ENCODE measurements at regions not wholly inside any gene's neighbourhood (a gene's known extent, or its start where the extent isn't known, plus 50 kb on each side); places are given as distances from the start of the nearest gene placed in this dataset.

DNA sequence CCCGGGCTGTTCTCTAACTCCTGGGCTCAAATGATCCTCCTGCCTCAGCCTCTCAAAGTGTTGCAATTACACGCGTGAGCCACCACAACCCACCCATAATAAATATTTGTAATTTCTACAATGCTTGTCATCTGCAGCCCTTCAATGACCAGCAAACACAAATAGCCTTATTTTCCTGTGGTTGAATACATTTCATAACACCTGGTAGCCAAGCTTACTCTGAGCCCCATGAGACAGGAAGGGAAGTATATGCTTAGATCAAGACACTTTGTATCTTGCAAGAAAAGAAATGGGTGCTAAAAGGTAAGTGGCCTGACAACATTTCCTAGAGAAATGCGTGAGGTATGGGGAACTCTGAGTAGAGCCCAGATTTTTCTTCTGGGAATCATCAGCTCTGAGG, 56.9 kb upstream of the PDGFRA start:
- H3K4me1 ChIP-seq (ENCODE audit: insufficient read depth, low read length): peaks cover 5% of the 10 kb centered on the region
- H4K20me1 ChIP-seq (ENCODE audit: insufficient read depth, low read length): no peaks in the 10 kb centered on the region
- no peak for DNase-seq (ENCODE audit: insufficient read length, low spot score, missing footprints)
- no peak overlapping the region for H3K27ac ChIP-seq (ENCODE audit: low read depth, low read length)
- no peak overlapping the region for H3K4me2 ChIP-seq (ENCODE audit: insufficient read depth, low read length)
- H3K9me3 ChIP-seq (ENCODE audit: low read depth, low read length): no peaks in the 10 kb centered on the region
- no peaks in the 10 kb centered on the region for H3K27me3 ChIP-seq (ENCODE audit: insufficient read depth, low read length)
- H3K36me3 ChIP-seq (ENCODE audit: insufficient read depth, low read length): no peaks in the 10 kb centered on the region
- H2AFZ ChIP-seq (ENCODE audit: low read length): no peak overlapping the region
- TF ChIP-seq, protein P1, sequence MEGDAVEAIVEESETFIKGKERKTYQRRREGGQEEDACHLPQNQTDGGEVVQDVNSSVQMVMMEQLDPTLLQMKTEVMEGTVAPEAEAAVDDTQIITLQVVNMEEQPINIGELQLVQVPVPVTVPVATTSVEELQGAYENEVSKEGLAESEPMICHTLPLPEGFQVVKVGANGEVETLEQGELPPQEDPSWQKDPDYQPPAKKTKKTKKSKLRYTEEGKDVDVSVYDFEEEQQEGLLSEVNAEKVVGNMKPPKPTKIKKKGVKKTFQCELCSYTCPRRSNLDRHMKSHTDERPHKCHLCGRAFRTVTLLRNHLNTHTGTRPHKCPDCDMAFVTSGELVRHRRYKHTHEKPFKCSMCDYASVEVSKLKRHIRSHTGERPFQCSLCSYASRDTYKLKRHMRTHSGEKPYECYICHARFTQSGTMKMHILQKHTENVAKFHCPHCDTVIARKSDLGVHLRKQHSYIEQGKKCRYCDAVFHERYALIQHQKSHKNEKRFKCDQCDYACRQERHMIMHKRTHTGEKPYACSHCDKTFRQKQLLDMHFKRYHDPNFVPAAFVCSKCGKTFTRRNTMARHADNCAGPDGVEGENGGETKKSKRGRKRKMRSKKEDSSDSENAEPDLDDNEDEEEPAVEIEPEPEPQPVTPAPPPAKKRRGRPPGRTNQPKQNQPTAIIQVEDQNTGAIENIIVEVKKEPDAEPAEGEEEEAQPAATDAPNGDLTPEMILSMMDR (IDR thresholded peaks at IDR 0.05; ENCODE audit: extremely low read depth, low read depth, low read length): no peak
- no peak overlapping the region for H3K4me3 ChIP-seq (ENCODE audit: insufficient read depth, low read length)
- no peaks in the 10 kb centered on the region for H3K79me2 ChIP-seq (ENCODE audit: insufficient read depth, low read length)

DNA sequence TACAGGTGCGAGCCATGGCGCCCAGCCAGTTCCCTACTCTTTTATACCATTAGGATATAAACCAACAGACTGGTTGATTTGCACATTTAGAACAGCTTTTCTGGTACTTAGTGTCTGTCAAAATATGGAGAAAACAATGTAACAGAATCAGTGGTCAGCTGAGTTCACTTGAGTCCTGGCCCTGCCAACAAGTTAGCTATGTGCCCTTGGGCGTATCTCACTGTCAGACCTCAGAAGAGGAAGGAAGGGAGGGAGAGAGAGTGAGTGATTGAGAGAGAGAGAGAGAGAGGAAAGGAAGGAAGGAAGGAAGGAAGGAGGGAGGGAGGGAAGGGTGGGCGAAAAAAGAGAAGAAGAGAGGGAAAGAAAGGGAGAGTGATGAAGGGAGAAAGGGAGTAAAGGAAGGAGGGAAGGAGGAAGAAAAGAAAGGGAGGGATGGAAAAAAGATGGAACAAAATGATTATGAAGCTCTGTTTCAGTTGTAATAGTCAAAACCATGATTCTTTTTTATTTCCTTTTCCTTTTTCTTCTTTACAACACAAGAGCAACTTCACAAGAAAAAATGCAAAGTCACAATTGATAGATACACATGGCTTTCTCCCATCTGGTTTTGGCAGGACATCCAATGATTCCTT, 55.7 kb upstream of the PDGFRA start:
- Histone ChIP-seq H4K20me1 (ENCODE audit: insufficient read depth, low read length) (no peaks in the 10 kb centered on the region), H3K4me2 (ENCODE audit: insufficient read depth, low read length) (no peak overlapping the region), H3K27ac (ENCODE audit: low read depth, low read length) (no peak overlapping the region), H3K4me3 (ENCODE audit: insufficient read depth, low read length) (no peak overlapping the region), H3K27me3 (ENCODE audit: insufficient read depth, low read length) (no peaks in the 10 kb centered on the region), H3K36me3 (ENCODE audit: insufficient read depth, low read length) (no peaks in the 10 kb centered on the region), H2AFZ (ENCODE audit: low read length) (no peak overlapping the region), H3K4me1 (ENCODE audit: insufficient read depth, low read length) (peaks cover 5% of the 10 kb centered on the region), H3K9me3 (ENCODE audit: low read depth, low read length) (no peaks in the 10 kb centered on the region), H3K79me2 (ENCODE audit: insufficient read depth, low read length) (no peaks in the 10 kb centered on the region)
- TF ChIP-seq, protein P1 (IDR thresholded peaks at IDR 0.05; ENCODE audit: extremely low read depth, low read depth, low read length): no peak
- DNase-seq (ENCODE audit: insufficient read length, low spot score, missing footprints): no peak

DNA sequence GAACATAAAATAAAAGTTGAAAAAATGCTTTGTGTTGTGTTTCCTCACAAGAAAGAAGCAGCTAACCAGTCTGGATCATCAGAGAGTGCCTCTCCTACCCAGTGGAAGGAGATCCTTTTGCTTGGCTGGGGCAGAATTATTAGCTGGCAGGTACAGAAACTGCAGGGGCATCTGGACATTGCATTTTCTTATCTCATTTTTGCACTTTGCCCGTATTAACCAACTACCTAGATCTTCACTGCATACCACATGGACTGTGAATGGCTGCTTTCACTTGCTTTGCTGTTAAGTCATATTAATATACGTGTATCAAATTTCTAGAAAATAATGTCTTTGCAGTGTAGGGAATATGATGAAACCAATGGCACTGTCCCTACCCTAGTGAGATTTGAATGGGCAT, 52.9 kb upstream of the PDGFRA start:
- Histone ChIP-seq H3K27me3 (ENCODE audit: insufficient read depth, low read length) (no peaks in the 10 kb centered on the region), H3K4me3 (ENCODE audit: insufficient read depth, low read length) (no peak overlapping the region), H3K27ac (ENCODE audit: low read depth, low read length) (no peak overlapping the region), H3K79me2 (ENCODE audit: insufficient read depth, low read length) (no peaks in the 10 kb centered on the region), H3K4me2 (ENCODE audit: insufficient read depth, low read length) (no peak overlapping the region), H3K9me3 (ENCODE audit: low read depth, low read length) (no peaks in the 10 kb centered on the region), H4K20me1 (ENCODE audit: insufficient read depth, low read length) (no peaks in the 10 kb centered on the region), H2AFZ (ENCODE audit: low read length) (no peak overlapping the region), H3K36me3 (ENCODE audit: insufficient read depth, low read length) (no peaks in the 10 kb centered on the region), H3K4me1 (ENCODE audit: insufficient read depth, low read length) (no peaks in the 10 kb centered on the region)
- TF ChIP-seq, protein P1 (IDR thresholded peaks at IDR 0.05; ENCODE audit: extremely low read depth, low read depth, low read length): no peak
- DNase-seq (ENCODE audit: insufficient read length, low spot score, missing footprints): no peak
